ENCODE measurements at regions not wholly inside any gene's neighbourhood (a gene's known extent, or its start where the extent isn't known, plus 50 kb on each side); places are given as distances from the start of the nearest gene placed in this dataset.

- no peak overlapping the region for H3K14ac ChIP-seq (ENCODE audit: insufficient read depth, low read length)
- no peaks in the 10 kb centered on the region for H3K9me3 ChIP-seq (ENCODE audit: control insufficient read depth, low read depth, low read length)
- H4K5ac ChIP-seq (ENCODE audit: insufficient read length, low read depth, low read length), result no peak overlapping the region
- H2BK12ac ChIP-seq (ENCODE audit: insufficient read length, low read depth, low read length), result no peak overlapping the region
- H3K27me3 Mint-ChIP-seq (ENCODE audit: low read depth), result peaks cover 7% of the 10 kb centered on the region
- H2AK5ac ChIP-seq (ENCODE audit: insufficient read length, low read length), result no peak overlapping the region
- H2BK15ac ChIP-seq (ENCODE audit: low read depth, low read length), result no peak overlapping the region
- no peak overlapping the region for H3K9ac ChIP-seq (ENCODE audit: extremely low read depth, insufficient read length, low read length)
- H3K36me3 Mint-ChIP-seq (ENCODE audit: insufficient read depth in 1 of 3, low read depth in 3 of 3), result no peaks in the 10 kb centered on the region
- TF ChIP-seq CTCF (conservative IDR thresholded peaks at IDR 0.05), result no peak
- H3K4me1 ChIP-seq (ENCODE audit: insufficient read depth, low read length), result no peaks in the 10 kb centered on the region
- H3K9me3 Mint-ChIP-seq, result no peaks in the 10 kb centered on the region; a peak in 1 of 5 replicates
- H3K18ac ChIP-seq (ENCODE audit: insufficient read length, low read depth, low read length), result no peak overlapping the region
- H3K56ac ChIP-seq (ENCODE audit: insufficient read length, low read depth, low read length), result no peak overlapping the region
- no peak for DNase-seq
- H3T11ph ChIP-seq (ENCODE audit: low read length), result no peak overlapping the region
- H3K4me1 Mint-ChIP-seq, result 0 out of 4 replicates have a peak, but pooled peaks cover 0 to 2% of the 10 kb centered on the region in 2 experiments
- no peaks in the 10 kb centered on the region for H3K27me3 ChIP-seq (ENCODE audit: insufficient read depth, low read length)
- H2AFZ ChIP-seq (ENCODE audit: low read length), result no peak overlapping the region
- no peak overlapping the region for H3K4me3 Mint-ChIP-seq
- no peak overlapping the region for H4K91ac ChIP-seq (ENCODE audit: insufficient read length, low read depth, low read length)
- no peaks in the 10 kb centered on the region for H3K23me2 ChIP-seq (ENCODE audit: insufficient read length, low read depth, low read length, poor library complexity, severe bottlenecking)
- no peak overlapping the region for H2BK20ac ChIP-seq (ENCODE audit: low read depth, low read length, poor library complexity, severe bottlenecking)
- no peaks in the 10 kb centered on the region for H4K20me1 ChIP-seq (ENCODE audit: control insufficient read depth, insufficient read depth, insufficient read length)
- no peak overlapping the region for H2BK120ac ChIP-seq (ENCODE audit: low read depth, low read length, poor library complexity, severe bottlenecking)
- H4K8ac ChIP-seq (replicated peaks; ENCODE audit: insufficient read length, low read depth, low read length), result no peak overlapping the region
- no peak overlapping the region for H3K4ac ChIP-seq (ENCODE audit: low read depth, low read length)
- no peak overlapping the region for H2BK5ac ChIP-seq (ENCODE audit: insufficient read length, low read length)
- no peaks in the 10 kb centered on the region for H3K79me2 ChIP-seq (ENCODE audit: insufficient read depth, low read length)
- H3K23ac ChIP-seq (ENCODE audit: insufficient read length, low read depth, low read length), result no peak overlapping the region
- H3K79me1 ChIP-seq (ENCODE audit: insufficient read depth, low read depth, low read length, poor library complexity, severe bottlenecking), result no peaks in the 10 kb centered on the region
- H3K4me2 ChIP-seq (ENCODE audit: insufficient read depth, insufficient read length, low read length), result no peak overlapping the region
- WGBS (ENCODE audit: extremely low coverage, insufficient read length, low lambda C conversion rate), result no CpG with 5 or more reads among the region's 4 CpGs
- H3K27ac Mint-ChIP-seq, result no peak overlapping the region
- no peak overlapping the region for H3K27ac ChIP-seq (ENCODE audit: insufficient read length, low read depth, low read length)
These were observed 142.0 kb upstream of the PMEPA1 start for GRCh38 chr20:57851796-57852195.
